Liver (tissue), 3 donors: ENCODE measurements at regions not wholly inside any gene's neighbourhood (a gene's known extent, or its start where the extent isn't known, plus 50 kb on each side); places are given as distances from the start of the nearest gene placed in this dataset.

ENCODE experiments used
- CTCF ChIP-seq: fragments of 150-350 bp; IDR thresholded peaks from 2 replicates; pipeline ENCODE4 v1.5.1; 2017; ENCODE audit warnings: improper control_type of control experiment, low read depth, low read length; ENCODE audit not compliant: missing input control
- RAD21 ChIP-seq, 2 donors: IDR thresholded peaks; 2 replicates each; pipeline ENCODE4 v1.6.1; 2016; ENCODE audit warnings: antibody characterized with exemption in 2 of 2, mild to moderate bottlenecking in 2 of 2
- SP1 ChIP-seq: IDR thresholded peaks from 2 replicates; pipeline ENCODE4 v1.6.1; 2018; ENCODE audit warnings: antibody characterized with exemption, mild to moderate bottlenecking
- YY1 ChIP-seq: IDR thresholded peaks from 2 replicates; pipeline ENCODE4 v1.6.1; 2016; ENCODE audit warnings: antibody characterized with exemption, mild to moderate bottlenecking
- donor health status: healthy.
- donor health status: healthy.

GRCh38 chr2:14563324-14563723 lies 69.2 kb upstream of the LRATD1 start:
- TF ChIP-seq CTCF (no peak), YY1 (no peak), SP1 (no peak), RAD21 (IDR thresholded peaks at IDR 0.05) (no peak)
